Hematopoietic multipotent progenitor cell treated with erythropoietin and hydrocortisone succinate and interleukin-3 and kit ligand, for 6 days (in vitro differentiated cells): ENCODE measurements at regions not wholly inside any gene's neighbourhood (a gene's known extent, or its start where the extent isn't known, plus 50 kb on each side); places are given as distances from the start of the nearest gene placed in this dataset.

Source experiments
- DNase-seq: peaks from one replicate; pipeline ENCODE4 v3.0.0-alpha.2; 2015

- DNase-seq, result no peak
Measured at GRCh38 chr4:13942977-13943376, 315.5 kb upstream of the BOD1L1 start.

GRCh38 chr4:13944095-13944511 is 316.6 kb upstream of the BOD1L1 start:
- no peak for DNase-seq

- DNase-seq, result no peak
Measured at GRCh38 chr4:13947921-13948320, 320.4 kb upstream of the BOD1L1 start.

GRCh38 chr4:13950491-13950890 is 323.0 kb upstream of the BOD1L1 start:
- no peak for DNase-seq

- DNase-seq, result no peak
Measured at GRCh38 chr4:13953083-13953482, 325.6 kb upstream of the BOD1L1 start.

- no peak for DNase-seq
Measured at GRCh38 chr4:13955551-13955950, 328.0 kb upstream of the BOD1L1 start.

- no peak for DNase-seq
Measured at GRCh38 chr4:13956947-13957346, 329.4 kb upstream of the BOD1L1 start.

GRCh38 chr4:13957871-13958270 is 330.3 kb upstream of the BOD1L1 start:
- peak; percentile 57 for DNase-seq

GRCh38 chr4:13963601-13964000 is 336.1 kb upstream of the BOD1L1 start:
- no peak for DNase-seq

GRCh38 chr4:13966231-13967195 is 339.0 kb upstream of the BOD1L1 start:
- no peak for DNase-seq

- no peak for DNase-seq
Measured at GRCh38 chr4:13968723-13969122, 341.2 kb upstream of the BOD1L1 start.

GRCh38 chr4:13970349-13970748 is 342.8 kb upstream of the BOD1L1 start:
- DNase-seq, result no peak

GRCh38 chr4:13977746-13978145 is 350.2 kb upstream of the BOD1L1 start:
- DNase-seq, result peak; percentile 71

- DNase-seq, result peak; percentile 91
Measured at GRCh38 chr4:13980317-13981310, 353.1 kb upstream of the BOD1L1 start.

GRCh38 chr4:13981499-13981898 is 354.0 kb upstream of the BOD1L1 start:
- DNase-seq, result no peak

- peak; percentile 97 for DNase-seq
Measured at GRCh38 chr4:13982010-13982409, 354.5 kb upstream of the BOD1L1 start.

GRCh38 chr4:13983189-13983790 is 355.8 kb upstream of the BOD1L1 start:
- DNase-seq, result no peak

- DNase-seq, result peak; percentile 77
Measured at GRCh38 chr4:13984991-13985800, 357.7 kb upstream of the BOD1L1 start.

GRCh38 chr4:13985837-13986236 is 358.3 kb upstream of the BOD1L1 start:
- no peak for DNase-seq

- no peak for DNase-seq
Measured at GRCh38 chr4:13986548-13986947, 359.0 kb upstream of the BOD1L1 start.

GRCh38 chr4:13988353-13989305 is 361.1 kb upstream of the BOD1L1 start:
- DNase-seq, result no peak
